Fibroblast of peridontal ligament (primary cell): ENCODE measurements at regions not wholly inside any gene's neighbourhood (a gene's known extent, or its start where the extent isn't known, plus 50 kb on each side); places are given as distances from the start of the nearest gene placed in this dataset.
"Not testable (repeated sequence)": the region's sequence is repeated elsewhere in the genome, so short reads cannot be mapped to it uniquely, and the experiment has no call there.

Source experiments
- DNase-seq: peaks from one replicate; pipeline ENCODE4 v3.0.0-alpha.2; 2010; ENCODE audit errors: extremely low read depth

- no peak for DNase-seq
These were observed 123.3 kb upstream of the LUZP2 start for GRCh38 chr11:24373516-24373915.

- DNase-seq, result no peak
These were observed 121.5 kb upstream of the LUZP2 start for GRCh38 chr11:24375351-24375750.

GRCh38 chr11:24375931-24376330 is 120.9 kb upstream of the LUZP2 start:
- DNase-seq, result no peak

GRCh38 chr11:24383137-24383536 is 113.7 kb upstream of the LUZP2 start:
- DNase-seq, result no peak

GRCh38 chr11:24384240-24384639 is 112.6 kb upstream of the LUZP2 start:
- DNase-seq, result no peak

GRCh38 chr11:24386546-24387397 is 110.1 kb upstream of the LUZP2 start:
- peak; percentile 60 for DNase-seq

- no peak for DNase-seq
These were observed 107.3 kb upstream of the LUZP2 start for GRCh38 chr11:24389575-24389974.

GRCh38 chr11:24390016-24390415 is 106.8 kb upstream of the LUZP2 start:
- no peak for DNase-seq

GRCh38 chr11:24390762-24391161 is 106.1 kb upstream of the LUZP2 start:
- no peak for DNase-seq

GRCh38 chr11:24391167-24391566 is 105.7 kb upstream of the LUZP2 start:
- peak; percentile 8 for DNase-seq

GRCh38 chr11:24400059-24400665 is 96.7 kb upstream of the LUZP2 start:
- no peak for DNase-seq

- no peak for DNase-seq
These were observed 90.5 kb upstream of the LUZP2 start for GRCh38 chr11:24406389-24406788.

- DNase-seq, result no peak
These were observed 89.9 kb upstream of the LUZP2 start for GRCh38 chr11:24406980-24407379.

GRCh38 chr11:24407733-24408132 is 89.1 kb upstream of the LUZP2 start:
- no peak for DNase-seq

- no peak for DNase-seq
These were observed 88.7 kb upstream of the LUZP2 start for GRCh38 chr11:24408202-24408601.

- no peak for DNase-seq
These were observed 85.1 kb upstream of the LUZP2 start for GRCh38 chr11:24411791-24412190.

GRCh38 chr11:24412722-24413121 is 84.1 kb upstream of the LUZP2 start:
- DNase-seq, result no peak

- DNase-seq, result no peak
These were observed 83.5 kb upstream of the LUZP2 start for GRCh38 chr11:24413391-24413790.

- not testable (repeated sequence) for DNase-seq
These were observed 80.8 kb upstream of the LUZP2 start for GRCh38 chr11:24415955-24416636.

- DNase-seq, result no peak
These were observed 75.1 kb upstream of the LUZP2 start for GRCh38 chr11:24421766-24422165.

GRCh38 chr11:24422376-24422775 is 74.5 kb upstream of the LUZP2 start:
- DNase-seq, result no peak

GRCh38 chr11:24437123-24437522 is 59.7 kb upstream of the LUZP2 start:
- DNase-seq, result no peak
